ENCODE measurements at regions not wholly inside any gene's neighbourhood (a gene's known extent, or its start where the extent isn't known, plus 50 kb on each side); places are given as distances from the start of the nearest gene placed in this dataset.

GRCh38 chr2:39549718-39550464 is 112.8 kb upstream of the MAP4K3 start:
- H3K27ac ChIP-seq, result no peak overlapping the region
- no peak for TF ChIP-seq CTCF (IDR thresholded peaks at IDR 0.05; ENCODE audit: low read depth, low read length)
- H3K36me3 ChIP-seq, result no peaks in the 10 kb centered on the region
- H3K27me3 ChIP-seq (ENCODE audit: insufficient read depth, low read depth, severe bottlenecking), result no peaks in the 10 kb centered on the region
- DNase-seq, result no peak
- H3K4me3 ChIP-seq (ENCODE audit: low read depth, low read length), result no peak overlapping the region
- H3K9me3 ChIP-seq (ENCODE audit: severe bottlenecking), result peaks cover 7% of the 10 kb centered on the region

- Histone ChIP-seq H3K27ac (no peak overlapping the region), H3K36me3 (no peaks in the 10 kb centered on the region), H3K4me3 (ENCODE audit: low read depth, low read length) (no peak overlapping the region), H3K27me3 (ENCODE audit: insufficient read depth, low read depth, severe bottlenecking) (no peaks in the 10 kb centered on the region), H3K9me3 (ENCODE audit: severe bottlenecking) (peaks cover 7% of the 10 kb centered on the region)
- no peak for DNase-seq
- TF ChIP-seq CTCF (IDR thresholded peaks at IDR 0.05; ENCODE audit: low read depth, low read length), result no peak
Observed at GRCh38 chr2:39550701-39551285, 113.7 kb upstream of the MAP4K3 start.

GRCh38 chr2:39558906-39559305 is 106.8 kb upstream of the TMEM178A start:
- Histone ChIP-seq H3K27me3 (ENCODE audit: insufficient read depth, low read depth, severe bottlenecking) (no peaks in the 10 kb centered on the region), H3K9me3 (ENCODE audit: severe bottlenecking) (peaks cover 18% of the 10 kb centered on the region), H3K27ac (no peak overlapping the region), H3K36me3 (no peaks in the 10 kb centered on the region), H3K4me3 (ENCODE audit: low read depth, low read length) (no peak overlapping the region)
- TF ChIP-seq CTCF (IDR thresholded peaks at IDR 0.05; ENCODE audit: low read depth, low read length), result no peak
- DNase-seq, result no peak

GRCh38 chr2:39563572-39563971 is 102.1 kb upstream of the TMEM178A start:
- H3K27ac ChIP-seq, result no peak overlapping the region
- no peaks in the 10 kb centered on the region for H3K27me3 ChIP-seq (ENCODE audit: insufficient read depth, low read depth, severe bottlenecking)
- H3K9me3 ChIP-seq (ENCODE audit: severe bottlenecking), result peaks cover 30% of the 10 kb centered on the region
- H3K4me3 ChIP-seq (ENCODE audit: low read depth, low read length), result no peak overlapping the region
- DNase-seq, result no peak
- TF ChIP-seq CTCF (IDR thresholded peaks at IDR 0.05; ENCODE audit: low read depth, low read length), result no peak
- no peaks in the 10 kb centered on the region for H3K36me3 ChIP-seq

GRCh38 chr2:39567507-39567906 is 98.2 kb upstream of the TMEM178A start:
- H3K27me3 ChIP-seq (ENCODE audit: insufficient read depth, low read depth, severe bottlenecking), result no peaks in the 10 kb centered on the region
- no peak for DNase-seq
- H3K9me3 ChIP-seq (ENCODE audit: severe bottlenecking), result peaks cover 22% of the 10 kb centered on the region
- H3K4me3 ChIP-seq (ENCODE audit: low read depth, low read length), result no peak overlapping the region
- no peak for TF ChIP-seq CTCF (IDR thresholded peaks at IDR 0.05; ENCODE audit: low read depth, low read length)
- no peak overlapping the region for H3K27ac ChIP-seq
- no peaks in the 10 kb centered on the region for H3K36me3 ChIP-seq
